Activated T-helper 17 cell treated with anti-CD3 and anti-CD28 coated beads, Interleukin-2, amount 50 U/mL, for 72 hours (primary cell): ENCODE measurements at regions not wholly inside any gene's neighbourhood (a gene's known extent, or its start where the extent isn't known, plus 50 kb on each side); places are given as distances from the start of the nearest gene placed in this dataset.
"Not testable (repeated sequence)": the region's sequence is repeated elsewhere in the genome, so short reads cannot be mapped to it uniquely, and the experiment has no call there.

Experiments used
- ATAC-seq: fragments of 150-1000 bp; cut with Tn5 transposase; replicated peaks from 2 replicates; pipeline ENCODE4 v1.10.0; 2021; ENCODE audit warnings: mild to moderate bottlenecking, moderate library complexity
- H3K27ac Mint-ChIP-seq: one replicate; pipeline ENCODE4 v1.8.0; 2022; ENCODE audit warnings: mixed read lengths
- H3K27me3 Mint-ChIP-seq: one replicate; pipeline ENCODE4 v1.8.0; 2022; ENCODE audit warnings: mixed read lengths
- H3K36me3 Mint-ChIP-seq: one replicate; pipeline ENCODE4 v1.8.0; 2022; ENCODE audit warnings: low read depth, mild to moderate bottlenecking, mixed read lengths
- H3K4me1 Mint-ChIP-seq: one replicate; pipeline ENCODE4 v1.8.0; 2022; ENCODE audit warnings: mixed read lengths
- H3K4me3 Mint-ChIP-seq: one replicate; pipeline ENCODE4 v1.8.0; 2022; ENCODE audit warnings: mild to moderate bottlenecking, mixed read lengths
- H3K9me3 Mint-ChIP-seq: one replicate; pipeline ENCODE4 v1.8.0; 2022; ENCODE audit warnings: mixed read lengths

- Mint-ChIP-seq H3K4me3 (no peak overlapping the region), H3K9me3 (no peaks in the 10 kb centered on the region), H3K27ac (no peak overlapping the region), H3K27me3 (peaks cover 3% of the 10 kb centered on the region), H3K36me3 (no peaks in the 10 kb centered on the region), H3K4me1 (no peaks in the 10 kb centered on the region)
- no peak for ATAC-seq
These were observed 104.8 kb upstream of the GATA6 start for GRCh38 chr18:22064581-22064980.

DNA sequence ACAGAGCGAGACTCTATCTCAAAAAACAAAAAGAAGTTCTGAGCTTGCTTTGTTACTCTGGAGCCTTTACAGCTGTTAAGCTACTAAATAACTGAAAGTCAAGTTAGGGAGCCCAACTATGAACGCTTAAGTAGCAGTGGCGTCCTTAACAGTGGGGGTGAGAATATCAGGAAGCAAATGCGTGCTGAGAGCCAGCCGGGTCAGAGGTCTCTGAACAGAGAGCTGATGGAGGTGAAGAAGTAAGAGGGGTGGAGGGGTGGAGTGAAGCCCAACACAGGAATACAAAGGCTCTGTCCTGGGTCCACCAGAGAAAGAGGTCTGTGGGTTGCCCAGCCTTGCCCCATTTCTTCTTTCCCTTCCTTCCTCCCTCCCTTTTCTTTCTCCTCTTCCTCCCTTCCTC lies 104.1 kb upstream of the GATA6 start:
- H3K27ac Mint-ChIP-seq, result no peak overlapping the region
- no peak for ATAC-seq
- no peaks in the 10 kb centered on the region for H3K4me1 Mint-ChIP-seq
- no peaks in the 10 kb centered on the region for H3K9me3 Mint-ChIP-seq
- H3K4me3 Mint-ChIP-seq, result no peak overlapping the region
- H3K36me3 Mint-ChIP-seq, result no peaks in the 10 kb centered on the region
- peaks cover 3% of the 10 kb centered on the region for H3K27me3 Mint-ChIP-seq

DNA sequence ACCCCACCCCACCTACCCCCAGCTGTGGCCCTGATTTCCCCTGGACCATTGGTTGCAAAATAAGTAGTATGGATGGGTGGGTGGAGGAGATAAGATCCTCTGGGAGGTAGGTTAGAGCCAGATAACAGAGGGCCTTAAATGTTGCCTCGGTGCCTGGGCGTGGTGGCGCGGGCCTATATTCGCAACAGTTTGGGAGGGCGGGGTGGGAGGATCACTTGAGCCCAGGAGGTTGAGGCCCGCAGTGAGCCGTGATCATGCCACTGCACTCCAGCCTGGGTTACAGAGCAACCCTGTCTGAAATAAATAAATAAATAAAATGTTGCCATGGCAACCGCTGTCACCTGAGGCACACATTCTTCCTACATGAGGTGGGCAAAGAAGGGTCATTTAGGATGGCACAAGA lies 103.3 kb upstream of the GATA6 start:
- Mint-ChIP-seq H3K27ac (no peak overlapping the region), H3K27me3 (peaks cover 3% of the 10 kb centered on the region), H3K9me3 (no peaks in the 10 kb centered on the region), H3K4me3 (no peak overlapping the region), H3K4me1 (no peaks in the 10 kb centered on the region), H3K36me3 (no peaks in the 10 kb centered on the region)
- no peak for ATAC-seq

DNA sequence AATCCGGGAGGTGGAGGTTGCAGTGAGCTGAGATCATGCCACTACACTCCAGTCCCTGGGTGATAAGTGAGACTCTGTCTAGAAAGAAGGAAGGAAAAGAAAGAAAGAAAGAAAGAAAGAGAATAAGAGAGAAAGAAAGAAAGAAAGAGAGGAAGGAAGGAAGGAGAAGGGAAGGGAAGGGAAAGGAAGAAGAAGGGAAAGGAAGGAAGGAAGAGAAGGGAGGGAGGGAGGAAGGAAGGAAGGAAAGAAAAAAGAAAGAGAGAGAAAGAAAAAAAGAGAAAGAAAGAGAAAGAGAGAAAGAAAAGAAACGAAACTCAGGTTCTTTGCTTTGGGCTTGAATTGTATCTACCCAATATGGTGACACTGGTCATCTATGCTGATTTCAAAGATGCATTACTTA lies 102.3 kb upstream of the GATA6 start:
- H3K27me3 Mint-ChIP-seq, result peaks cover 3% of the 10 kb centered on the region
- ATAC-seq, result no peak
- H3K4me1 Mint-ChIP-seq, result no peaks in the 10 kb centered on the region
- no peak overlapping the region for H3K27ac Mint-ChIP-seq
- no peak overlapping the region for H3K4me3 Mint-ChIP-seq
- H3K36me3 Mint-ChIP-seq, result no peaks in the 10 kb centered on the region
- no peaks in the 10 kb centered on the region for H3K9me3 Mint-ChIP-seq

DNA sequence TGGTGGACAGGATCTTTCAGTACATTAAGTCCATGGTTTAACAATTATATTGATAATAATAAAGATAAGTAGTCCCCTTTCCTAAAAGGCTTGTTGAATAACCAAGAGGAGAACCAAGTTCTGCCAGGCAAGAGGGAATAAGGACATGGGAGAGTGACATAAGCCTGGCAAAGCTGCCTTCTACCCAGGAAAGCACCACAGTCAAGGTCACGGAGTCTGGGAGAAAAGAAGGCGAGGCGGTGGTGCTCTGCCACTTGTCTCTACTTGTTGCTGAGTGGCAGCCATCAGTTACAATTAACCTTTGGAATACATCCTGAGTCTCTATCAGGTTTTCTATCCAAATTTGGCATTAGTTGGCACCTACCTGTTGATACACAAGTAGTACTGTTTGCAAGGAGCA lies 101.7 kb upstream of the GATA6 start:
- no peak overlapping the region for H3K4me3 Mint-ChIP-seq

GRCh38 chr18:22068784-22069183 lies 100.6 kb upstream of the GATA6 start:
- not testable (repeated sequence) for H3K9me3 Mint-ChIP-seq, H3K4me3 Mint-ChIP-seq, H3K27me3 Mint-ChIP-seq, H3K4me1 Mint-ChIP-seq, ATAC-seq, H3K27ac Mint-ChIP-seq, H3K36me3 Mint-ChIP-seq

More for the DNA sequence above, 101.7 kb upstream of the GATA6 start:
- H3K27ac Mint-ChIP-seq, result no peak overlapping the region
- H3K9me3 Mint-ChIP-seq, result no peaks in the 10 kb centered on the region
- H3K4me1 Mint-ChIP-seq, result no peaks in the 10 kb centered on the region
- H3K27me3 Mint-ChIP-seq, result peaks cover 3% of the 10 kb centered on the region
- H3K36me3 Mint-ChIP-seq, result no peaks in the 10 kb centered on the region
- no peak for ATAC-seq

GRCh38 chr18:22069916-22070315 lies 99.5 kb upstream of the GATA6 start:
- H3K9me3 Mint-ChIP-seq, result peaks cover 3% of the 10 kb centered on the region
- H3K27me3 Mint-ChIP-seq, result peaks cover 3% of the 10 kb centered on the region
- no peak overlapping the region for H3K27ac Mint-ChIP-seq
- H3K4me1 Mint-ChIP-seq, result no peaks in the 10 kb centered on the region
- ATAC-seq, result no peak
- H3K36me3 Mint-ChIP-seq, result no peaks in the 10 kb centered on the region
- no peak overlapping the region for H3K4me3 Mint-ChIP-seq

GRCh38 chr18:22073411-22073810 lies 96.0 kb upstream of the GATA6 start:
- Mint-ChIP-seq H3K27me3 (no peaks in the 10 kb centered on the region), H3K4me1 (no peaks in the 10 kb centered on the region), H3K36me3 (no peaks in the 10 kb centered on the region), H3K4me3 (no peak overlapping the region), H3K27ac (no peak overlapping the region), H3K9me3 (peaks cover 3% of the 10 kb centered on the region)
- ATAC-seq, result no peak

GRCh38 chr18:22074282-22075070 lies 94.9 kb upstream of the GATA6 start:
- Mint-ChIP-seq H3K4me3 (no peak overlapping the region), H3K9me3 (peaks cover 3% of the 10 kb centered on the region), H3K4me1 (no peaks in the 10 kb centered on the region), H3K27me3 (no peaks in the 10 kb centered on the region), H3K27ac (no peak overlapping the region), H3K36me3 (no peaks in the 10 kb centered on the region)
- no peak for ATAC-seq

- no peak for ATAC-seq
- H3K27me3 Mint-ChIP-seq, result no peaks in the 10 kb centered on the region
- no peaks in the 10 kb centered on the region for H3K4me1 Mint-ChIP-seq
- H3K27ac Mint-ChIP-seq, result no peak overlapping the region
- H3K9me3 Mint-ChIP-seq, result no peaks in the 10 kb centered on the region
- no peak overlapping the region for H3K4me3 Mint-ChIP-seq
- H3K36me3 Mint-ChIP-seq, result no peaks in the 10 kb centered on the region
These were observed 89.4 kb upstream of the GATA6 start for GRCh38 chr18:22080035-22080434.

DNA sequence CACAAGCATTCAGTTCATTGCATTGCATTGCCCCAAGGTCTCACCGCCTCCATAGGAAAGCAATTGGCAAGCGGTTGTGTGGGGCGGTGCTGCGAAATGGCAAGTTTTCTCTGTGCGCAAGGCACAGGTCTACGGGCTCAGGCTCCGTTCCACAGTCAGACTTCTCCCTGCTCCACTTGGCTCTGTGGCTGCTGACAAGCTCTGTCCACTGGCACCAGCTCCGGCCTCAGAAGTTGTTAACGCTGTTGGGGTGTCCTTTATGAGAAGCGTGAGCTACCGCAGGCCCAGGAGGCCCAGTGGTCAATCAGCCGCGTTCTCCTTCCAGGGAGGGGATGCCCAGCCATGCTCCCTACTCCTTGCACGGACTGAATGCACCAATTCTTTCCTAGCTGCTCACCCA lies 87.0 kb upstream of the GATA6 start:
- no peak overlapping the region for H3K27ac Mint-ChIP-seq
- no peaks in the 10 kb centered on the region for H3K36me3 Mint-ChIP-seq
- no peaks in the 10 kb centered on the region for H3K4me1 Mint-ChIP-seq
- no peak for ATAC-seq
- no peaks in the 10 kb centered on the region for H3K9me3 Mint-ChIP-seq
- H3K27me3 Mint-ChIP-seq, result no peaks in the 10 kb centered on the region
- no peak overlapping the region for H3K4me3 Mint-ChIP-seq

DNA sequence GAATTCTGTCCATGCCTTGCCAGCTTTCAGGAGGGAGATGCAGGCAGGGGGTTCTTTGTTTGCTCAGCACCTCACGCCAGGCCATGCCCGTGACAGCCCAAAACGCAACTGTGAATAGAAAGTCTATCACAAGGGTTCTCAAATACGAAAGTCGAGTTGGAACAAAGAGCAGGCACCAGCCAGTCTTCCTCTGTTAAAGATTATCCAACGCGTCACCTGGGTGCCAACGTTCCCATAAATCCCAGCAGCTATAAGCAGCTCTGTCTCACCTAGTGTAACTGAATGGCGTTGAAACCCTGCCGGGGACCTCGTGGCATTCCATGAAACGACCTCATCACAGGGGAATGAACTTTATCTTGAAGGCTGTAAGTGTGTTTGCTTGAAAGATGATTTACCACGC lies 84.8 kb upstream of the GATA6 start:
- no peak for ATAC-seq
- Mint-ChIP-seq H3K36me3 (no peaks in the 10 kb centered on the region), H3K27me3 (no peaks in the 10 kb centered on the region), H3K4me3 (no peak overlapping the region), H3K4me1 (no peaks in the 10 kb centered on the region), H3K9me3 (no peaks in the 10 kb centered on the region), H3K27ac (no peak overlapping the region)

DNA sequence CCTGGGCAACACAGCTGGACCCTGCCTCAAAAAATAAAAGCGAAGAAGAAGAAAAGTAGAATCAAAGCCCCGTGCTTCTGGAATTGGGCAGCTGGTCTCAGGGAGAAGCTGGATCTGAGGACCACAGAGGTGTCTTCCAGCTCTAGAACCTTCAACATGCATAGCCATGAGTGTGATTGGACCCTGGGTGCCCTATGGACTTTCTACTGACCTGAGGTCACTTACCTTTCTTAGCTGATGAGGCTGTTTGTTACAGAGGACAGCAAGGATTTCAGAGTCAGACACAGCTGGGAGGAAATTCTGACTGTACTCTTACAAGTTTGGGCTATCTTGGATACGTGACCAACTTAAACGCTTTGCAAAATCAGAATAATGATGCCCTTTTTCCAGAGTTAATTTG lies 82.4 kb upstream of the GATA6 start:
- Mint-ChIP-seq H3K9me3 (no peaks in the 10 kb centered on the region), H3K27me3 (no peaks in the 10 kb centered on the region), H3K4me1 (no peaks in the 10 kb centered on the region), H3K4me3 (no peak overlapping the region), H3K27ac (no peak overlapping the region), H3K36me3 (no peaks in the 10 kb centered on the region)
- ATAC-seq, result no peak

DNA sequence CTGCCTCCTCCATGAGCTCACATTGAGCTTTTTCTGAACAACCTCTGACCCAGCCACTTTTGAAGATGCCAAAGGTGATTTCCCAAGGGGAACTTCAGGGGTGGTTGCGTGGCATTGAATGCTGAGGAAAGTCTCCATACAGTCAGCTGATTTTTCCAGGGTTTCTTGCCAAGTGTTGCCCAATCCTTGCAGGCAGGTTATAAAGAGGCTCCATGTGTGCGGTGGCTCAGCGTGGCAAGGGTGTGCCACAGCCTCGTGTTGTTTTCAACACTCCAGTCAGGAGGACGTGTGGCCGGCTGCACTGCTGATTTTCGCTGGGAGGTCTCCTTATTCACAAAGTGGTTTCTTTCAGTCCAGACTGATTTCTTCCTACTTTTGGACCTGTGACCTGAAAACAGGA lies 81.4 kb upstream of the GATA6 start:
- H3K4me3 Mint-ChIP-seq, result no peak overlapping the region

DNA sequence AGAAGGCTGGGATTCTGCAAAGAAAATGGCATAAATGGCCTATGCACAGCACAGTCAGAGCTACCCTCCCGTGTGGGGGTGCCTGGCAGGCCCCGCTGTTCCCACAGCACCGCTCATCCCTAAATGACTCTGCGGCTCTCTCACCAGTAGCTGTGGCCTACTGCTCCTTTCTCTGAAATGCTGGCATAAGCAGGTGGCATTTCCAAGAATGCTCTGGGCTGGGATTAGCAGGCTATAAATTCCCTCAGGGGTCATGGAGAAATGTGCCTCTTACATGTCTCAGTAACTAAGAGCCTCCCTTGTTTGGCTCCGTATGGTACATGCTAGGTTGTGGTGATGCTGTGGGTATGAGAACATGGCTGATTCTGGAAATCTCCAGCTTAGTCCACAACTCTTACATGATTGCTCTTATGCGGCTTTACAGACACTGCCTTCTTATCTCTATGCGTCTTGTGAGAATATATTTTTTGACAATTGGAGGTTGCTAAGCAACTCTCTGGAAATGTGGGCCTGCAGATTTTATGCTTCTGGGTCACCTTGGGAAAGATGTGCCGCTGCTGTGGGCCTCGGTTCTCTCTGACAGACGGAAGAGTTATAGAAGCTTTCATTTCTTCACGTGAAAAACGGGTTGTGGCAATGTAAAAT lies 80.3 kb upstream of the GATA6 start:
- Mint-ChIP-seq H3K27ac (no peak overlapping the region), H3K4me1 (no peaks in the 10 kb centered on the region), H3K36me3 (no peaks in the 10 kb centered on the region), H3K4me3 (no peak overlapping the region), H3K9me3 (no peaks in the 10 kb centered on the region), H3K27me3 (no peaks in the 10 kb centered on the region)
- ATAC-seq, result no peak

More for the DNA sequence above, 81.4 kb upstream of the GATA6 start:
- Mint-ChIP-seq H3K27me3 (no peaks in the 10 kb centered on the region), H3K36me3 (no peaks in the 10 kb centered on the region), H3K4me1 (no peaks in the 10 kb centered on the region), H3K9me3 (no peaks in the 10 kb centered on the region), H3K27ac (no peak overlapping the region)
- no peak for ATAC-seq
